D721Med (cell line): ENCODE measurements at regions not wholly inside any gene's neighbourhood (a gene's known extent, or its start where the extent isn't known, plus 50 kb on each side); places are given as distances from the start of the nearest gene placed in this dataset.

ENCODE experiments used
- DNase-seq: peaks from one replicate; pipeline ENCODE4 v3.0.0; 2011; ENCODE audit warnings: low spot score; ENCODE audit not compliant: insufficient read length
- FAIRE-seq: peaks from 2 replicates; lab custom pipeline; 2011; peaks lifted over from hg19 to GRCh38; lab: Jason Lieb, UNC
- TF ChIP-seq, protein P1 (sequence below): IDR thresholded peaks from 2 replicates; pipeline ENCODE4 v1.5.1; 2012; ENCODE audit warnings: mild to moderate bottlenecking, control low read depth; ENCODE audit not compliant: insufficient read depth; ENCODE audit errors: missing control alignments

DNA sequence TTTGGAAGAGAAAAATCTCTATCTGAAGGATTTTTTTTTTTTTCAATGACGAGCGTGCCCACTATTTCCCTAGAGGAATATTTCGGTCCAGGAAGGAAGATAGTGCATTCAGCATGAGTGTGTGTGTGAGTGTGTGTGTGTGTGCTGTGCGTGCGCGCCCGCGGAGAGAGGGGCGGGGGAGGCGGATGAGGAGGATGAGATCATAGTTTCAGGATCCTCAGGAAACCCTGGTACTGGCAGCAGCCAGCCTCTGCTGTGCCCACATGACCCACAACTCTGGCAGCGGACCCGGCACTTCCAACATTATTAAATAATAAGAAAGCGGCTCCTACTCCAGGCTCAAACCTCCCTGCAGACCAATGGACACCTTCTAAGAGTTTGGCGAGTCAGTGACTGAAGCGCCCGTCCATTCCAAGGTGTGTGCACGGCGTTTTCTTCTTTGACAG, 217.0 kb upstream of the DTNA start:
- TF ChIP-seq, protein P1, sequence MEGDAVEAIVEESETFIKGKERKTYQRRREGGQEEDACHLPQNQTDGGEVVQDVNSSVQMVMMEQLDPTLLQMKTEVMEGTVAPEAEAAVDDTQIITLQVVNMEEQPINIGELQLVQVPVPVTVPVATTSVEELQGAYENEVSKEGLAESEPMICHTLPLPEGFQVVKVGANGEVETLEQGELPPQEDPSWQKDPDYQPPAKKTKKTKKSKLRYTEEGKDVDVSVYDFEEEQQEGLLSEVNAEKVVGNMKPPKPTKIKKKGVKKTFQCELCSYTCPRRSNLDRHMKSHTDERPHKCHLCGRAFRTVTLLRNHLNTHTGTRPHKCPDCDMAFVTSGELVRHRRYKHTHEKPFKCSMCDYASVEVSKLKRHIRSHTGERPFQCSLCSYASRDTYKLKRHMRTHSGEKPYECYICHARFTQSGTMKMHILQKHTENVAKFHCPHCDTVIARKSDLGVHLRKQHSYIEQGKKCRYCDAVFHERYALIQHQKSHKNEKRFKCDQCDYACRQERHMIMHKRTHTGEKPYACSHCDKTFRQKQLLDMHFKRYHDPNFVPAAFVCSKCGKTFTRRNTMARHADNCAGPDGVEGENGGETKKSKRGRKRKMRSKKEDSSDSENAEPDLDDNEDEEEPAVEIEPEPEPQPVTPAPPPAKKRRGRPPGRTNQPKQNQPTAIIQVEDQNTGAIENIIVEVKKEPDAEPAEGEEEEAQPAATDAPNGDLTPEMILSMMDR: no peak
- FAIRE-seq (no peak), DNase-seq (peak; percentile 32)

DNA sequence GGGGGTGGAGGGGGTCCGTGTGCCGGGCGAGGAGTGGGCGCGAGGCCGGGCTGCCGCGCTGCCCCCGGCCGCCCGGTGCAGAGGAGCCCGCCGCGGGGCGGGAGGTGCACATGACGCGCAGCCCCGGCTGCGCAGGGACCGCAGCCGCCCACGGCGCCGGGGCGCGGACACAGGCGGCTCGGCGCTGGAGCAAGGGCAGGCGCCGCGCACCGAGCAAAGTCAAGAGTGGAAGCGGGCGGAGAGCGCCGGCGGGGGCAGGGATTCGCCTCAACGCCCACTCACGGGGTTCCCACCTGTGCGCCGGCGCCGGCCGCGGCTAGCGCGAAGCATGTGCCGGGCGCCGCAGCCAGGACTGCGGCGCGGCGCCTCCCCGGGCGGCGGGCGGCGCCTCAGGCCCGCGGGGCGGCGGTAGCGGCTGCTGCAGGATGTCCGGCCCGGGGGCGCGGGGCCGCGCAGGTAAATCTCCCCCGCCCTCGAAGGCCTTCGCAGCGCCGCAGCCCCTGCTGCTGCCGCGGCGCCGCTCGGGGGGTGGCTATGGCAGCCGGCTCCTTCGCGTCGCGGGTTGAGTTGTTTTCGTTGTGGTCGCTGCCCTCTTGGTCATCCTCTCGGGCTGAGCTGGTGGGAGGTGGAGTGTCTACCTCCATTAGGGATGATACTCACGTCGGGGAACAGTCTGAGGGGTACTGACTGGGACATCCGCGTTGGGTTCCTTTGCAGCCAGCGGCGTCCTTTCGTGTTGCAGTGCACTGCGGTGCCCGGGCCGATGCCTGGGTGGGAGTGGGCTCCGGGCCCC, 216.3 kb upstream of the DTNA start:
- DNase-seq: peak; percentile 21
- FAIRE-seq: no peak
- TF ChIP-seq, protein P1: no peak

DNA sequence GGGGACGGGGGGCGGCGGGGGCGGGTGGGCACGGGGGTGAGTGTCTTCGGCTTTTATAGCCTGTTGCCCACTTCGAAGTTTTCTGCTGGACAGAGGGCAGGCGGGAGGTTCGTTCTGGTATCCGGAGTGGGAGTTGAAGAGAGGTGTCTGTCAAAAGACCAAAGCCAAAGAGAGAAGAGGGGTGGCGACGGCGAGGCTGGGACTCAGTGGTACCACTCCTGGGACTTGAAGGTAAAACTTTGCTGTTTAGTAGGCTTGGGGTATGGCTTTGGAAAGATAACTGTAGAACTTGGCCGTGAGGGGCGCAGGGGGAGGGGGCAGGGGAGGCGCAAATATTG, 215.8 kb upstream of the DTNA start:
- TF ChIP-seq, protein P1: no peak
- FAIRE-seq: no peak
- no peak for DNase-seq

DNA sequence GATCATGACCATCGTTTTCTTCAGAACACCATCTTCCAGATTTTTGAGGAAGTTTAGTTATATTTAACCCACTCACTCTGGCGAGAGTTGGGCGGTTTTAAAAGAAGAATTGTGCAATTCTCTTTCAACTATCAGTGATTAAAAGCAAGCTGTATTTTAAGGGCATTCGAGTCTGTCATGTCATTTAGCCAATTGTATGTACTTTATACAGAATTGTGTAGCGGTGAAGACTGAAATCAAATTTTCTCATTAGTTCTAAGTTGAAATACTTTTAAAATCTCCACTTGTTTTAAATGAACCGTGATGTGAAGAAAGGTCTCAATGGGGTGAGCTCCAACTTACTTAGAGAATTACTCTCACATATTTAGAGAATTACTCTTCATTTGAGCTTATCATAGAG, 214.6 kb upstream of the DTNA start:
- peak; percentile 29 for FAIRE-seq
- TF ChIP-seq, protein P1: no peak

DNA sequence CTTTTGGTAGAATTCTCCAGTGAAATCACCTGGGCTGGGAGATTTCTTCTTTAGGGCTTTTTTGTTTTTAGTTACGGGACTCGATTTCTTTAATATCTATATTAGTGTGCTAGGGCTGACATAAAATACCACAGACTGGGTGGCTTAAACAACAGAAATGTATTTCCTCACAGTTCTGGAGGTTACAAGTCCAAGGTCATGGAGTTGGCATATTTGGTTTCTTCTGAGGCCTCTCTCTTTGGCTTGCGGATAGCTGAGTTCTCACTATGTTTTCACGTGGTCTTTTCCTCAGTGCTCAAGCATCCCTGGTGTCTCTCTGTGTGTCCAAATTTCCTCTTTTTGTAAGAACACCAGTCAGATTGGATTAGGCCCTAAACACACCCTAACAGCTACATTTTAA, 208.5 kb upstream of the DTNA start:
- TF ChIP-seq, protein P1: no peak
- FAIRE-seq (no peak), DNase-seq (no peak)

More for the DNA sequence above, 214.6 kb upstream of the DTNA start:
- DNase-seq: no peak

DNA sequence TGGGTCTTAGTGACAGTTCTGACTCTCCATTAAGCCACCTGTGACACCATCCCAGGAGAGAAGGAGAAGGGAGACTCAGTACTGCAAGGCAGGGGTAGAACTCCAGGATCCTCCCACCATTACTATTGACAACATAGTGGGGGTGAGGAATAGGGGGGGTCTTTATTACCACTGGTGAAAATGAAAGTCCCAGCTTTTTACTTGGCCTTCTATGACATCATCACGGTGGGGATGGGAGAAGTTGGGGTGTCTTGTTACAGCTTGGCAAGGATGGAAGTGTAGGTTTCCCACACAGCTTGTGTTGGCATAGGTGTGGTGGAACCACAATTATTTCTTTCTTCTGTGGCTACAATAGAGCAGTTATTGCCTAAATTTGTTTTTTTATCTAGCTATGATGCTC, 203.9 kb upstream of the DTNA start:
- TF ChIP-seq, protein P1: no peak
- FAIRE-seq: no peak
- no peak for DNase-seq

DNA sequence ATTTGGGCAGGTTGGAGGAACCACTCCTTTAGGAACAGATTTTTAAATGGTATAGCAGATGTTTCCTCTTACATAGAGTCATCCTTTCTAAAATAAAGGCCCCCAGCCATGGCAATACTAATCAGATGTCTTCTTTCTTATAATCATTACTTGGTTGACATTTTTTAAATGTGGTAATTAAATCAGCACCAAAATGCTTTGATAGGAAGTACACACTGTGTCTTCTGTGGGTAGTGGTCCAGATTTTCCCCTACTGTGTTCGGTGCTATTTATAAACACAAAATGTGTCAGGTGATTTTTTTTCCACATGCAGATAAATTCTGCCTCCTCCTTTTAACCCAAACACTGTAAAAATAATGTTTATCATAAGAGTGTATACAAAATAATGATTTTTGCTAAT, 200.9 kb upstream of the DTNA start:
- DNase-seq (no peak), FAIRE-seq (no peak)

More for the DNA sequence above, 200.9 kb upstream of the DTNA start:
- TF ChIP-seq, protein P1: no peak
